ENCODE measurements at regions not wholly inside any gene's neighbourhood (a gene's known extent, or its start where the extent isn't known, plus 50 kb on each side); places are given as distances from the start of the nearest gene placed in this dataset.

- TF ChIP-seq CTCF (IDR thresholded peaks at IDR 0.05 in 4 of 5, conservative IDR thresholded peaks at IDR 0.05 in 1 of 5) (no peak), POLR2A (IDR thresholded peaks at IDR 0.05) (no peak)
Observed at GRCh38 chrX:150199181-150199580, 163.9 kb upstream of the MAMLD1 start.

Data from gastrocnemius medialis (tissue), 4 donors.